Fibroblast of lung (primary cell): ENCODE measurements at regions not wholly inside any gene's neighbourhood (a gene's known extent, or its start where the extent isn't known, plus 50 kb on each side); places are given as distances from the start of the nearest gene placed in this dataset.

Source experiments
- DNase-seq, 2 donors: peaks; one replicate each; pipeline versions ENCODE4 v3.0.0 to v3.0.0-alpha.2; 2010; ENCODE audit warnings: low read depth in 2 of 2
- H2AFZ ChIP-seq: 2 replicates; pipeline ENCODE4 v1.5.1; 2012; ENCODE audit warnings: low read length, control low read depth, inconsistent platforms
- H3K27ac ChIP-seq: 2 replicates; pipeline ENCODE4 v1.5.1; 2011; ENCODE audit warnings: low read length, control low read depth; ENCODE audit not compliant: insufficient read depth
- H3K27me3 ChIP-seq: 2 replicates; pipeline ENCODE4 v1.5.1; 2011; ENCODE audit warnings: mild to moderate bottlenecking, low read length; ENCODE audit not compliant: control insufficient read depth, insufficient read depth
- H3K36me3 ChIP-seq: 2 replicates; pipeline ENCODE4 v1.5.1; 2011; ENCODE audit warnings: low read length; ENCODE audit not compliant: control insufficient read depth, insufficient read depth
- H3K4me1 ChIP-seq: 2 replicates; pipeline ENCODE4 v1.5.1; 2011; ENCODE audit warnings: low read length; ENCODE audit not compliant: control insufficient read depth, insufficient read depth; ENCODE audit errors: extremely low read depth
- H3K4me2 ChIP-seq: 2 replicates; pipeline ENCODE4 v1.5.1; 2011; ENCODE audit warnings: low read length, control low read depth; ENCODE audit not compliant: insufficient read depth; ENCODE audit errors: extremely low read depth
- H3K4me3 ChIP-seq, 4 experiments: fragments of 200-600 bp in 1 of 4; sonication (generic) in 1 of 4; replicated peaks in 1 of 4; 2 replicates each; pipeline ENCODE4 v1.5.1; 2011 to 2016; ENCODE audit warnings: low read length in 4 of 4, low read depth in 3 of 4, mild to moderate bottlenecking in 3 of 4, control low read depth in 2 of 4, inconsistent platforms in 1 of 4, mixed read lengths in 1 of 4; ENCODE audit not compliant: insufficient read depth in 1 of 4; ENCODE audit errors: control extremely low read depth in 1 of 4
- H3K79me2 ChIP-seq: 2 replicates; pipeline ENCODE4 v1.5.1; 2012; ENCODE audit warnings: mild to moderate bottlenecking, low read length, inconsistent platforms; ENCODE audit not compliant: control insufficient read depth, insufficient read depth
- H3K9ac ChIP-seq: 2 replicates; pipeline ENCODE4 v1.5.1; 2011; ENCODE audit warnings: mild to moderate bottlenecking, low read length, control low read depth; ENCODE audit not compliant: insufficient read depth
- H3K9me3 ChIP-seq: 2 replicates; pipeline ENCODE4 v1.5.1; 2012; ENCODE audit warnings: low read depth, low read length; ENCODE audit not compliant: control insufficient read depth, insufficient read depth
- H4K20me1 ChIP-seq: 2 replicates; pipeline ENCODE4 v1.5.1; 2011; ENCODE audit warnings: low read length; ENCODE audit not compliant: control insufficient read depth, insufficient read depth; ENCODE audit errors: extremely low read depth
- CTCF ChIP-seq, 2 donors: IDR thresholded peaks in 1 of 2; conservative IDR thresholded peaks in 1 of 2; 1 replicate in 1 of 2; 2 replicates in 1 of 2; pipeline ENCODE4 v1.5.1; 2011 to 2012; ENCODE audit warnings: low read length in 2 of 2, control low read depth in 1 of 2, inconsistent platforms in 1 of 2, low read depth in 1 of 2, mild to moderate bottlenecking in 1 of 2
- EZH2 ChIP-seq: IDR thresholded peaks from 2 replicates; pipeline ENCODE4 v1.5.1; 2012; ENCODE audit warnings: low read length, control low read depth, mild to moderate bottlenecking; ENCODE audit errors: missing control alignments

- Histone ChIP-seq H3K4me1 (no peaks in the 10 kb centered on the region), H3K9ac (no peak overlapping the region), H3K27ac (no peak overlapping the region), H3K79me2 (no peaks in the 10 kb centered on the region), H3K9me3 (no peaks in the 10 kb centered on the region), H2AFZ (no peak overlapping the region), H3K4me3 (no peak overlapping the region), H3K4me2 (no peak overlapping the region), H3K36me3 (no peaks in the 10 kb centered on the region), H3K27me3 (no peaks in the 10 kb centered on the region), H4K20me1 (no peaks in the 10 kb centered on the region)
- DNase-seq, result no peak
- TF ChIP-seq CTCF (conservative IDR thresholded peaks at IDR 0.05 in 1 of 2, IDR thresholded peaks at IDR 0.05 in 1 of 2; ENCODE audit: low read depth in 1 of 2, low read length in 2 of 2), result no peak
- TF ChIP-seq EZH2, result no peak
These were observed 214.7 kb upstream of the CADM2 start for GRCh38 chr3:84744130-84744529.

- H3K4me1 ChIP-seq, result no peaks in the 10 kb centered on the region
- no peaks in the 10 kb centered on the region for H3K9me3 ChIP-seq
- H3K9ac ChIP-seq, result no peak overlapping the region
- H4K20me1 ChIP-seq, result no peaks in the 10 kb centered on the region
- no peak for DNase-seq
- no peaks in the 10 kb centered on the region for H3K27me3 ChIP-seq
- TF ChIP-seq CTCF (conservative IDR thresholded peaks at IDR 0.05 in 1 of 2, IDR thresholded peaks at IDR 0.05 in 1 of 2; ENCODE audit: low read depth in 1 of 2, low read length in 2 of 2) (no peak), EZH2 (no peak)
- no peak overlapping the region for H2AFZ ChIP-seq
- H3K36me3 ChIP-seq, result no peaks in the 10 kb centered on the region
- H3K4me2 ChIP-seq, result no peak overlapping the region
- H3K4me3 ChIP-seq, result no peak overlapping the region
- no peak overlapping the region for H3K27ac ChIP-seq
- H3K79me2 ChIP-seq, result no peaks in the 10 kb centered on the region
These were observed 202.9 kb upstream of the CADM2 start for GRCh38 chr3:84755860-84756259.

- no peak for TF ChIP-seq CTCF (conservative IDR thresholded peaks at IDR 0.05 in 1 of 2, IDR thresholded peaks at IDR 0.05 in 1 of 2; ENCODE audit: low read depth in 1 of 2, low read length in 2 of 2)
- TF ChIP-seq EZH2, result no peak
- H3K79me2 ChIP-seq, result no peaks in the 10 kb centered on the region
- H3K36me3 ChIP-seq, result no peaks in the 10 kb centered on the region
- H3K27me3 ChIP-seq, result no peaks in the 10 kb centered on the region
- DNase-seq, result no peak
- no peaks in the 10 kb centered on the region for H3K4me1 ChIP-seq
- no peak overlapping the region for H3K4me2 ChIP-seq
- H3K9ac ChIP-seq, result no peak overlapping the region
- H3K9me3 ChIP-seq, result no peaks in the 10 kb centered on the region
- no peaks in the 10 kb centered on the region for H4K20me1 ChIP-seq
- no peak overlapping the region for H3K27ac ChIP-seq
- no peak overlapping the region for H2AFZ ChIP-seq
- H3K4me3 ChIP-seq, result no peak overlapping the region
These were observed 199.4 kb upstream of the CADM2 start for GRCh38 chr3:84759361-84759760.
